HK-2 (cell line): ENCODE measurements at regions not wholly inside any gene's neighbourhood (a gene's known extent, or its start where the extent isn't known, plus 50 kb on each side); places are given as distances from the start of the nearest gene placed in this dataset.

Source experiments
- DNase-seq: peaks from one replicate; pipeline ENCODE4 v3.0.0-alpha.2; 2018; ENCODE audit not compliant: unreplicated experiment

DNA sequence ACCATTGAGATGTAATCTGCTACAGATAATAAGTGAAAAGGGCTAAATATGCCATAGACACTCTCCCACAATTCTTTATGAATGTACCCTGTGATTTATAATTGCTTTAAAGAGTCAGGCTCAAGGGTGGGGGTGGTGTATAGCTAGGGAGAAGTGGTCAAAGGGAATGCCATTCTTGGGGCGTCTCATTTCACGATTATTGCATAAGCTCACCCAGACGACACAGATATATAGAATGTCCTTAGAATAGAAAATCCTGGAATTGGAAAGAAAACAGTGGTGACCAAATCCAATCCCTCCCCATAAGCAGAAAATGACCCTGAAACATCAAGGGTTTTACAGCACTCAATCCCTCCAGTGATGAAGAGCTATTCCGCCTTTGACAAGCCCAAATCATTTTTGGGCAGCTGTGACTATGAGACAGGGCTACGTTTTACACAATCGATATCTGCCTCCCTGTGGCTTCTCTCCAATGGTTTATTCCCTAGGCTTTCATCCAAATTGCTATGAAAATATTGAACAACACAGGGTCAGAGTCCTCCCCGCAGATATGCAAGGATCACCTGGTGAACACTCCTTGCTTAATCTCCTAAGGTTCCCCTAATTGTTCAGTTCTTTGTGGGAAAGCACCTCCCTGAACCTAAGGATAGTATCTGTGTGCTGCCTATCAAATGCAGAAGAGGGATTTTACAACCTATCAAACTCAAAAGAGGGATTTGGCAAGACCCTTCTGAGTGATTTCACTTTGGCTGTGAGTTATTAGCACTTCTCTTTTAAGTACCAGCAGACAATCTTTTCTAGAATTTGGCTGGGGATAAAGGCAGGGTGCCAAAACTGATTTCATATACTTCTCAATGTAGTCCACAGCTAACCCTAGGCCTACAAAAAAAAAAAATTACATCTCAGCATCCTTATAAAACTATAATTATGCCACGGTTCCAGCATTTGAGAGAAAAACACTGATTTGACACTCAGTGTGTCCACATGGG lies 144.9 kb upstream of the CDH6 start:
- DNase-seq: no peak

DNA sequence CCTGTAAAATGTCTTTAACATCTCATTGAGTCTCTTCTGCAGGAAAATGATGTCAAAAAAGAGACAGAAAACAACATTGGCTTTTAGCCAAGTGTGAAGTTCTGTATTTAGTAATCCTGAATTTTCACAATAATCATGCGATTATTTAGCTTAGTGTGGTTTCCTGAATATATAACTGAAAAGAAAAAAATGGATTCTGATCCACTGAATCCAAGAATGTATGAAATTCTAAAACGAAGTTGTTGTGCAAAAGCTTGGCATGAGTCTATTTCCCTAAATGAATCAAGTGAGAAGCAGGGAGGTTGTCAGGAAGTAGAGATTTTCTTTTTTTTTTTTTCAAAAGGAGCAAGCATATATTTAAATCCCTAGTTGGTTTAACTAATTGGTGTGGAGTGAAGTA lies 145.9 kb upstream of the CDH6 start:
- DNase-seq: no peak

DNA sequence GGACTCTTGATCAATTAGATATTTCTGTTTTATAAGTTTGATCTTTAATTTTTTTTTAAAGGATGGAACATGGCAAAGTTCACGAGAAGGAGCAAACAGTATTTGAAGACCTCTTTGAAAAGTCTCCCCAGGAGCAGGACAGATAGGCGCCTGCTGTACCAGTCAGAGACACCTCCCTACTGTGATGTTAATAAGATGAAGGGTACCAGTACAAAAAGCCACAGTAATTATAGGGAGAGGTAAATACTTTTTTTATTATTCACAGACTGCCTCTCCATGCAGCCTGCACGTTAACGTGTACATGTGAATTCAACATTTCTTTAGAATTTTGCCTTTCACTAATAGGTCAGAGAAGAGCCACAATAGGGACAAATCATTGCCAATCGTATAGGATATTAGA lies 146.5 kb upstream of the CDH6 start:
- DNase-seq: no peak

DNA sequence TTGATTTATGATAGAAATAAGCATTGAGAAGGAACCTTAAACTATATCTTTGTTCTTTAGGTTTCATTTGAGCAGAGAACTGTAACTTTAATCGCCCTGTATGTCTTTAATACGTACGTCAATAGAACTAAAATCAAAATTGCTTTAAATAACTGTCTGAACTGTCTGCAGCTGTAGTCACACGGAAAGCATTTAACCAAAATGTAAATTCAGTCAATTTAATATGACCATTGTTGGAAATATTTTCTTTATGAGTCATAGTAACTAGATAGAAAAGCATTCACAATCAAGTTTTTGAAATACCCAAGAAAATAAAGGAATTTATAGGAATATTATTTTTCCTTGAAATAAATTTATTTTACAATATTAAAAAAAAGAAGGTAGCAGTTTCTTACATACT lies 157.1 kb upstream of the CDH6 start:
- no peak for DNase-seq

DNA sequence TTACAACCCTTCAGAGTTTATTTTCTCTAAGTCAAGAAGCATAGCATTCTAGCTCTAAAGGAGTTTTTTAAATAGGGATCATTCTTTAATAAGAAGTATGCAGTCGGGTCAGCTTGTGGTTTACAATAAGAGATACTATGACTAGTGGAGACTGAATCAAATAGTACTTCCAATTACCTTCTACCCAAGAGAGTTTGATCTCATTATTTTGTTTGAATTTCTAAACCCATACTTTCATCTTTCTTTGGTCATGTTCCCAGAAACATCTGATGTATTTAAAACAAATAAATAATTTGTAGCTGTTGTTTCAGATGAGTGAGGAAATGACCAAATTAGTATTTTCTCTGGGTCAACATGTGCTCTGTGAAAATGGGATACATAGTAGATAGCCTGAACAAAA lies 160.2 kb upstream of the CDH6 start:
- DNase-seq: no peak

DNA sequence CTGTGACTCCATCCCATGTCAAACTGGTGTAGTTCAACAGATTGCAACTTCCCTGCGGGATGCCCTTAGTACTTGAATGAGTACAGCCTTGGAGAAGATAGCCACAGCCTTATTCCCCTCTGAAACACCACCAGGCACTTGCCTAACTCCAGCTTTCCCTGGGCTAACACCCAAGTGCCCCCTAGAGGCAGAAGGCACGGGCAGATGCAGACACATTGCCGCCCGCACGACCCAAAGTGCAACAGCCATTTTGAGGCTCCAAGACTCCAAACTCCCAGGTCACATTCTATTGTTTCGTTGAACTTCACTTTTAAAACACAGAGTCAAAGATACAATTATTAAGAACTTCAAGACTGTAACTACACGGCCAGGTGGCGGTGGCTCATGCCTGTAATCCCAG lies 163.6 kb upstream of the CDH6 start:
- no peak for DNase-seq

DNA sequence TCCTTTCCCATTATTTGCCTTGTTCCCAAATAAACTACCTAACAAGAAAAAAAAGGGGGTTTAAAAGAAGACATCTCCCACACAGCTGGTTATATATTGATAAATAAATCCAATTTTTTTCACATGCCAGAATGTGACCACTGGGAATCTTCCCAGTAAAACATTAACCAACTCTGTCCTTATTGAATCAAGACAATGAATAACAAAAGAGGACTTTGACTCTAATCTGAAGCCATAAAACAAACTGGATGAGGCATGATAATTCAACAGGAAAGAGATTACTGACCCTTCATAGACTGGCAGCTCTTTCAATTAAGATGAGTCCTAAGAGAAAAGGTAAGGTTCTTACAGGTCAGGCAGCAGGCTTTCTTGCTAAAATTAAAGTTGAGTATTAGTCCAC lies 165.8 kb upstream of the CDH6 start:
- DNase-seq: no peak

DNA sequence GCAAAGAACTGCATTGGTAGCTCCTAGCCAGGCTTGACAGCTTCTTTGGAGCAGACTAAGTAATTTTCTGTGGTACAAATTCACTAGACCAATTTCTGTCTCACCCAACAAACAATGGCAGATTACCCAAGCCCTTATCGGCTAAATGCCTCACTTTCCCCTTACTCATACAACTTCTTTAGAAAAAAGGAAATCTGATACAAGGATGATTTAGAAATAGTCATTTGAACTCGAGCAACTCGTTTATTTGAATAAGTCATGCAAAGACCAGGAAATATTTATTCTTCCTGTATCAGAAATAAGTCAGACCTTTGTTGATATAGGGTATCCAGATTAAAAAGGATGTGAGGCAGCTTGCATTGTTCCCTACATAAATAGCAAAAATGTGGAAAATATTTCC lies 170.4 kb upstream of the CDH6 start:
- no peak for DNase-seq

DNA sequence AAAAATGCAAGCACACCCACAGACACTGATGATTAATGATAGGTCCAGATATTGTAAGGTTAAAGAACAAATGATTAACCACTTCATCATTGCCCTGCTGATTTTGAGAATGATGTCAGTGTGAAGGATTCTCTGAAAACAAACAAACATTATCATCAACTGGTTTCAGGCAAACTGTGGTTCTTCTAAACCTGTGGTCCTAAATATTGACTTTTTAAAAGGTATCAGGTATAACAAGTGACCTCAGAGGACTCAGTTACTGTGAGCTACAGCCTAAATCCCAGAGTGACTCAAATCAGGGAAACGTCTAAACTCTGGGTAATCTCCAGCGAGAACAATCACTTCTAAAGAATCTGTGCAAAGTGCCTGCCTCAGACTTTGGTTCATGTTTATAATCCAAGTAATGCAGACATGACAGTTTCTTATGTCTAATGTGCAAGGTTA lies 172.3 kb upstream of the CDH6 start:
- DNase-seq: peak; percentile 22

DNA sequence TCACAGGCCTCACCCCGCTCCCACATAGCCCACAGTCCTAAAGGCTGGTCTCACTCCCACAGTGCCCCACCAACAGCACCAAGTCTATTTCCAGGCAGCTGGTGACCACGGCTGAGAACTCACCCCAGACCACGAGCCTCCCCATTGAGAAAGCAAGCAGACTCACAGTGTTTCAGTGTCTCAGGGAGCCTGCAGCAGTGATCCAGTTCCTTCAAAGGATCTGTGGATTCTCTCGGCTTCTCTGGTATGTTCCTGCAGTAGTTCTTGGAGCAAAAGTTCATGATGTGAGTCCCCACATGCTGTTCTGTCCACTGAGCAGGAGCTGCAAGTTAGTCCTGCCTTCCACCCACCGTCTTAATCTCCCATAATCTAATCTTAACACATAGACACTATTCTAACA lies 185.3 kb upstream of the CDH6 start:
- DNase-seq: no peak

DNA sequence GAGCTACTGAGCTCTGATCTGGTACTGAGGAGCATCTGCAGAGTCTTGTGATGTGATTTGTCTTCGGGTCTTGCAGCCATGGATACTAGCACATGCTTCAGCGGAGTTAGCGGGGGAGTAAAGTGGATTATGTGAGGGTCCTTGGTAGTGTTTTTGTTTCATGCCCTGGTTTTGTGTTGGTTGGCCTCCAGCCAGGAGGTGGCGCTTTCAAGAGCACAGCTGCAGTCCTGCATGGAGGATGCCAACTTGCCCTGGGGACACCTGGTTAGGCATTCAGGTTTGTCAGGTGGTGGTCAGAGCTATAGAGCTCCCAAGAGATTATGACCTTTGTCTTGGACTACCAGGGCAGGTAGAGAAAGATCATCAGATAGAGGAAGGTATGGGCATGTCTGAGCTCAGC lies 185.8 kb upstream of the CDH6 start:
- no peak for DNase-seq

DNA sequence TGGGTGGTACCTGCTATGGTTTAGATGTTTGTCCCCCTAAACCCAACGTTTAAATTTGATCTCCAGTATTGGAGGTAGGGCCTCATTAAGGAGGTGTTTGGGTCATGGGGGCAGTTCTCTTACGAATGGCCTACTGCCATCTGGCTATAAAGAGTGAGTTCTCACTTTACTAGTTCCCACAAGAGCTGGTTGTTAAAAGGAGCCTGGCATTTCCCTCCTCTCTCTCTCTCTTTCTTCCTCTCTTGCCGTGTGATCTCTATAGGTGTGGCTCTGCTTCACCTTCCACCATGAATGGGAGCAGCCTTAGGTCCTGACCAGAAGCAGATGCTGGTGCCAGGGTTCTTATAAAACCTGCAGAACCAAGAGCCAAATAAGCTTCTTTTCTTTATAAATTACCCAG lies 193.2 kb upstream of the CDH6 start:
- DNase-seq: no peak

DNA sequence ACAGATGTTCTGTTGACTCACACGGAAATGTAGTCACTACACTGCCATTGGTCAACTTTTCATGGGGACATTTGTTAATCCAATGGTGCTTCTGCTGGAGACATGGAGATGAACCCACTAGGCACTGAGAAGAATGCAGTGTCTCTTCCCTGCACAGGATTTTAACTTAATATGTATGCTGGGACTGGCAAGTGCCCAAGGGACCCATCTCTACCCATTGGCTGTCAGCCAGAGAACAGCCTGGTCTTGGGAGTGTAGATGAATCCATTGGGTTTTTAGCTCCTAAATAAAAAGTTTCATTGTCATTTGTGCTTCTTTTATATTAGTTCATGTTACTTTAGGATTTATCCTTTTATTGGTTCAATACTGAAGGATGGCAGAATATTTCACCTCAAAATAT lies 195.8 kb upstream of the CDH6 start:
- no peak for DNase-seq

DNA sequence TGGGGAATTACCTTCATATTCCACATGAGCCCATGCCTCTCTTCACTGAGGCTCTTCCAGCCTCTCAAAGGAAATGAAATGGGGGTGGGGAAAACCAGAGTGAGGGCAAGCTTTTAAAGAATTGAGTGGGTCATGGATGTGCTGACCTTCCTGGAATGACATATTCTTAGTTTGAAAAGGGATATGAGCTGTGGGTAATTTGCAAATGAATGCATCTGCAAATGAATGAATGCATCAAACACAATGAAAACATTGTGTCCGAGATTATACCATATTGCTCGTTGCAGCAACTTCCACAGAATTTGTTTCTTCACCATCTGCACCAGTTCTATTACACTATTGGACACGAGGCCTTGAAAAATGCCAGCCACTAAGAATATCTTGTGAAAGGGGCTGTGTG lies 198.6 kb upstream of the CDH6 start:
- DNase-seq: no peak

DNA sequence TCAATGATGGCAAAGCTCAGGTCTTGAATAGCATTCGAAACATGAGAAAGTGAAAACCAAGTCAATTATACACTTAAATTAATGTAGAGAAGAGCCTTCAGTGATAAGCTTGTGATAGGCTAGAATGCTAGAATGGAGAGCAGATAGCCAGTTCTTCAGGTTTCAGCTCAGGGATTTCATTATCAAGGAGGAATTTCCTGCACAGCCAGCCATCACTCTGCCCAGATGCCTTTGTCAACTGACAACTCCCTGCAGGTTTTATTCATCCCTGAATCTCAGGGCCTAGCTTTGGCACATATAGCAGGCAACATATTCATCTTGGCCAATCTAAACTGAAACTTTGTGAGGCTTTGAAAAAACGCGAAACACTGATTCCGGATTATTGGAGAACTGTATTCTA lies 199.3 kb upstream of the CDH6 start:
- no peak for DNase-seq

DNA sequence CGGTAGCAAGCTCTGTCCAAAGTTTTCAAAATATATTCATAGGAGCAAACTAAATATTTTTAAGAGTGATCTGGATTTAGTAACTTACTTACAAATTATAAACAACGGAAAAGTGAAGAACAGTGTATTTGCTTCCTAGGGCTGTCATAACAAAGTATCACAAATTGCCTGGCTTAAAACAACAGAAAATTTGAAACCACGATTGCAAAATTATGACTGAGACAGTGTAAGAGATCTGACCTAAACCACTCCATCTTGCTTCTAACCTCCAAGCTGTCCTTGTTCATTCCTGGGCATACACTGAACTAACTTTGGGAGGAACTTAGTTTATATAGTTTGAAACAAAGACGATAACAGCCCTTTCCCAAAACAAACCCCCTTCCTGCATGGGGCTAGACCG lies 202.0 kb upstream of the CDH6 start:
- no peak for DNase-seq

DNA sequence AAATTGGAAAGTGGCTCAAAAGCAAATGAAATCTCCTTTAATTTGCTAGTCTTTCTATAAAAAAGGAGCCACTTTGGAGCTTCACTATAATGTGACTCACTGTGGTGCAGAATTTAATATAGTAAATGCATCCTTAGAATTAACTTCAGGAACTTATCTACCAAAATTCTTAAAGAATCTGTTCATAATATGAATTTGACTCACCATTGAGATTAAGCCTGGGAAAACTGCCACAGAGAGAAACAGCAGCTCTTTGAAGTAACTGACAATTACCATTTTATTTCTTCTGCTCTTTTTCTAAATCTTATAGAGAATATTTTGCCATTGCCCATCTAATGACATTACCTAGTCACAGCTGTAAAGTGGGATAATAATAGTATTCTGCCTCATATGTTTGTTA lies 211.9 kb upstream of the CDH6 start:
- DNase-seq: no peak

DNA sequence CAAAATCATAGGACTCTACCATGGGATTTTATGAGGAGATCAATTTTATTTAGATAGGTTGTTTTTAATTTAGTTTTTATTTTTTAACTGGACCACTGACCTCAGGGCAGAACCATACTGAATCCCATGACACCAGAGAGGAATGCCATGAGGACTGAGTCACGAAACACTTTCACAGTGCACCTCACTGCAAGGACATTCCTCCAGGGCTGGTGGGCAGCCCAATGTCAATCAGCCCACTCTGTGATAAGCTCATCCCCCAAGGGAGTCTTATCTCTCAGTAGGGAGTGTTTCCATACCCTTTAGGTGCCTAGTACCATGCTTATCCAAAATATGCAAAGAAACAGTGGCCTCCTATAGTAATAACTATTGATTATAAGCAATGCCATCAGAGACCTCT lies 224.5 kb upstream of the CDH6 start:
- DNase-seq: peak; percentile 6

DNA sequence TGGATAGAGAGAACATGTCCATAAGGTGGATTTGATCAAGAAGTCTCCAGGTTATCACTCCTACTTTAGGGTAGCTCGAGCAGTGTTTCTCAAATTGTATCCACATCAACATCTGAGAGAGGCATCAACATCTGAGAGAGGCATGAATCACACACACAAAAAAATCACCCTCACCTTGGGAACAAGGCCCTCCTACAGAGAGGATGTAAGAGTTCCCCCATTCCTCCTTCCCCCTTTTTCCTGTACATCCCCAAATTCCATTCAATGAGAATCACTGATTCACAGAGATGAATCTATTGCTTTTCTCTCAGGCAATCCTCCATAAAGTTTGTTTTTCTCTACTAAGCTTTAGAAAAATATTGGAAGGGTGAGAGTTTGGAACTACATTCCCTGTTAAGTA lies 233.4 kb upstream of the CDH6 start:
- DNase-seq: no peak

DNA sequence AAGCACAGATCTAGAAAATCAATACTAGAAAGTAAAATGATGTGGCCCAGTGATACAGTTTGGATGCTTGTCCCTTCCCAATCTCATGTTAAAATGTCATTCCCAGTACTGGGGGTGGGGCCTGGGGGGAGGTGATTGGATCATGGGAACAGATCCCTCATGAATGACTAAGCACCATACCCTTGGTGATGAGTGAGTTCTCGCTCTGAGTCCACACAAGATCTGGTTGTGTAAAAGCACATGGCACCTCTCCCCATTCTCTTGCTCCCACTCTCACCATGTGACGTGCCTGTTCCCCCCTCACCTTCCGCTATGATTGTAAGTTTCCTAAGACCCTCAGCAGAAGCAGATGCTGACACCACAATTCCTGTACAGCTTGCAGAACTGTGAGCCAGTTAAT lies 234.2 kb upstream of the CDH6 start:
- DNase-seq: peak; percentile 7

DNA sequence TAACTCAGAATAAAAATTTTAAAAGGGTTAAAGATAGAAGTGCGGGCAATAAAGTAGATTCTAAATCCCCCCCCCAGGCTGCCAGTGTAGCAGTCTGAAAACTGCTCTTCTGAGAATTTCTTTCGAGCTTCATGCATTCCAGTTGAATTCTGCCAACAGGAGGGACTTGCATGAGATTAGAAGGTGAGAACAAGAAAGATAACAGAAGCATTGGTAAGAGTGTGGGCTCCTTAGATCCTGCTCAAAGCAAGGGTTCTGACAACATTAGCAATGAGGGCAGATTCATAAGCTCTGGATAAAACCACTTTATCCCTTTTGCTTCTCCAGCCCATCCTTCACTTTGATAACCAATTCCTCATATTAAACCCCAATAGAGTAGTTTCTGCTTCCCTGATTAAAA lies 235.9 kb upstream of the CDH6 start:
- DNase-seq: no peak

DNA sequence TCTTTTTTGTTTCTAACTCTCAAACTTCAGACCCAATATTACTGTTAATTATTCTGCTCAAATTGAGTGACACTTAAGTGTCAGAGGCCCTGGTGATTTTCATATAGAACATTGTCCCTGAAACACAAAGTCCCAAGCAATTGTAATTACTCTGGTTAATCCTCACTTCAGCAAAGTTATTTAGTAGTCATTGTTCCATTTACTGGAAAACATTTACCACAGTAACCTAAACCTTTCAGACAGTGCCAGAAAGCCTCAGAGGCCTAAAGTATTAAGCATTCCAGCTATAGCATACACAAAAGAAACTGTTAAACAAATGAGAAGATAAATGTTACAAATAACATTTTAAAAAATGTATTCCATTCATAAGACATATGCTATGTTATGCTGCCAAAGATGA lies 237.2 kb upstream of the CDH6 start:
- DNase-seq: no peak

DNA sequence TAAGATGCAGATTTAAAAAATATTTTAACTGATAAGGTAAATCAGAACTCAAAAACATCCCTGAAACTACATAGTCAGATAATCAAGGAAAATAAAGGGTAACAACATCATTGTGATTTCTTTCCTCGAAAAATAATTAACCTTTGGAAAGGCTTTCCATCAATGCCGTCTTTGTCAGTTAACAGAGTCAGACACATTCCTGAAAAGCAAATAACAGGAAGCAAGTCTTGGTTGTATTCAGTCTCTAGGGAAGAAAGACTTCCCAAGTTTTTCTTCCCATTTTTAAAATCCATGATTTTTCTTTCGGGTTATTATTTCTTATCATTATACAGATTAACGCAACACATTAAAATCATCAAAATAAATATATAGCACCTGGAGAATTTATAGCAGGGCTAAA lies 256.4 kb upstream of the CDH6 start:
- DNase-seq: no peak

DNA sequence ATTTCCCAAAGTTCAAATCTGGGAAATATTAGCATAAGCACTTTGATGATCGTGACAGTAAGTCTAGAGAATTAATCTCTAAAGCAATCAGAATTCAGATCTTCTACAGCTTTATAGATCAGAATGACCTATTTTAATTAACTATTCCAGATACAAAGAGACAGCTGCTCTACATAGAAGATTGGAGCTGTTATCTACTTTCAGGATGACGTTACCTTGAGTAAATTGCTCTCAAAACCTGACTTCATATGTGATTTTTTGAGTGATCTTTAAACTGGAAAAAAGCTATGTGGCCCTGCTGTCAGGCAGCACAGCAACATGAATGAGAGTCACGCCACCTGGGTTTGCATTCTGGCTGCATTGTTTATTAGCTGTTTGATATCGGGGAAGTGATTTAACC lies 259.9 kb upstream of the CDH6 start:
- no peak for DNase-seq
